HepG2 (cell line): ENCODE measurements at regions not wholly inside any gene's neighbourhood (a gene's known extent, or its start where the extent isn't known, plus 50 kb on each side); places are given as distances from the start of the nearest gene placed in this dataset.
A peak's percentile ranks its signal among the peaks of the same experiment; 100 is the strongest.
"Not testable (repeated sequence)": the region's sequence is repeated elsewhere in the genome, so short reads cannot be mapped to it uniquely, and the experiment has no call there.

Experiments
- ATAC-seq: fragments of 200-7000 bp; cut with Tn5 transposase; 3 replicates; pipeline ENCODE4 v1.9.1; 2020; ENCODE audit warnings: mild to moderate bottlenecking, moderate library complexity
- BruUV-seq: library from RNA; stranded (reverse); fragments of 400-500 nt; replicated peaks from 2 replicates; lab custom pipeline; 2021; lab: Mats Ljungman, UMichigan
- CTCF ChIA-PET: fragments of 300-600 bp; formaldehyde crosslinking; extraction: SDS; loops from one replicate; lab custom pipeline; 2021; ENCODE audit warnings: low total read pairs, inconsistent platforms, low intra/inter-chr PET ratio; lab: Yijun Ruan, JAX
- POLR2A ChIA-PET: fragments of 350-600 bp; sonication (Branson Sonifier 250); formaldehyde crosslinking; loops from one replicate; lab custom pipeline; 2020; ENCODE audit warnings: antibody characterized with exemption, inconsistent platforms; lab: Yijun Ruan, JAX
- DNase-seq: peaks from one replicate; pipeline ENCODE4 v3.0.0-alpha.2; 2015; ENCODE audit warnings: low spot score
- FAIRE-seq: peaks from 3 replicates; lab custom pipeline; 2011; peaks lifted over from hg19 to GRCh38; lab: Jason Lieb, UNC
- H2AFZ ChIP-seq: one replicate; pipeline ENCODE4 v1.6.1; 2011; ENCODE audit warnings: low read length, inconsistent platforms
- H3K27ac ChIP-seq: fragments of 300-600 bp; 3 replicates; pipeline ENCODE4 v1.8.0; 2011; ENCODE audit warnings: mixed run types, mild to moderate bottlenecking, mixed read lengths, low read length, inconsistent platforms; ENCODE audit not compliant: insufficient read depth; ENCODE audit errors: extremely low read length
- H3K27me3 ChIP-seq, 2 experiments: fragments of 200-600 bp in 1 of 2; 2 replicates in 1 of 2; 3 replicates in 1 of 2; pipeline versions ENCODE4 v1.6.0 to v1.8.0; 2011; ENCODE audit warnings: low read length in 2 of 2, mild to moderate bottlenecking in 2 of 2, moderate library complexity in 2 of 2, inconsistent platforms in 1 of 2; ENCODE audit not compliant: insufficient read depth in 2 of 2, control insufficient read depth in 1 of 2
- H3K36me3 ChIP-seq, 2 experiments: fragments of 200-600 bp in 1 of 2; replicated peaks in 1 of 2; 2 replicates in 1 of 2; 3 replicates in 1 of 2; pipeline versions ENCODE4 v1.5.1 to v1.8.0; 2011; ENCODE audit warnings: low read length in 2 of 2, inconsistent platforms in 1 of 2; ENCODE audit not compliant: insufficient read depth in 2 of 2, control insufficient read depth in 1 of 2
- H3K4me1 ChIP-seq: 2 replicates; pipeline ENCODE4 v1.5.1; 2012; ENCODE audit warnings: low read length, inconsistent platforms; ENCODE audit not compliant: insufficient read depth
- H3K4me2 ChIP-seq: 2 replicates; pipeline ENCODE4 v1.6.0; 2011; ENCODE audit warnings: low read depth, low read length, inconsistent platforms
- H3K4me3 ChIP-seq, 3 experiments: fragments of 200-600 bp in 1 of 3; sonication (generic), shearing (Covaris generic) in 1 of 3; replicated peaks in 1 of 3; 2 replicates each; pipeline ENCODE4 v1.5.1; 2011 to 2016; ENCODE audit warnings: low read length in 3 of 3, inconsistent platforms in 2 of 3, low read depth in 2 of 3, mild to moderate bottlenecking in 2 of 3, control low read depth in 1 of 3, mixed read lengths in 1 of 3; ENCODE audit not compliant: insufficient read depth in 1 of 3
- H3K79me2 ChIP-seq: one replicate; pipeline ENCODE4 v1.6.1; 2011; ENCODE audit warnings: low read length, inconsistent platforms; ENCODE audit not compliant: insufficient read depth
- H3K9ac ChIP-seq: 2 replicates; pipeline ENCODE4 v1.6.0; 2011; ENCODE audit warnings: mild to moderate bottlenecking, low read depth, low read length, inconsistent platforms; ENCODE audit not compliant: insufficient read depth
- H3K9me3 ChIP-seq: 2 replicates; pipeline ENCODE4 v1.5.1; 2012; ENCODE audit warnings: mild to moderate bottlenecking, low read length
- H4K20me1 ChIP-seq: 2 replicates; pipeline ENCODE4 v1.6.0; 2011; ENCODE audit warnings: inconsistent platforms, mild to moderate bottlenecking, low read length, moderate library complexity; ENCODE audit not compliant: insufficient read depth
- CEBPB ChIP-seq: IDR thresholded peaks from 2 replicates; pipeline ENCODE4 v1.6.1; 2011; ENCODE audit warnings: low read depth, low read length, improper control_type of control experiment, borderline replicate concordance
- FOSL2 ChIP-seq: sonication (generic); formaldehyde crosslinking; IDR thresholded peaks from 2 replicates; pipeline ENCODE4 v1.4.0; 2020; ENCODE audit warnings: missing genetic modification reagents
- GATAD2A ChIP-seq: IDR thresholded peaks from 2 replicates; pipeline ENCODE4 v1.6.1; 2016
- HNF4A ChIP-seq: sonication (generic); formaldehyde crosslinking; IDR thresholded peaks from 2 replicates; pipeline ENCODE4 v1.4.0; 2020; ENCODE audit warnings: missing genetic modification reagents
- NCOA2 ChIP-seq: sonication (generic); formaldehyde crosslinking; IDR thresholded peaks from 2 replicates; pipeline ENCODE4 v1.8.0; 2022; ENCODE audit warnings: inconsistent platforms
- RARA ChIP-seq: IDR thresholded peaks from 2 replicates; pipeline ENCODE4 v1.6.1; 2016; ENCODE audit warnings: missing genetic modification reagents, missing compliant biosample characterization
- SOX13 ChIP-seq, 3 experiments: fragments of 450-650 bp in 1 of 3; sonication (generic) in 1 of 3; formaldehyde crosslinking in 1 of 3; IDR thresholded peaks in 2 of 3; conservative IDR thresholded peaks in 1 of 3; 2 replicates each; pipeline versions ENCODE4 v1.5.0 to v1.6.1; 2016 to 2020; ENCODE audit warnings: antibody characterized with exemption in 1 of 3, mild to moderate bottlenecking in 1 of 3, missing compliant biosample characterization in 1 of 3, missing genetic modification reagents in 1 of 3, moderate library complexity in 1 of 3
- TARDBP ChIP-seq: sonication (generic); formaldehyde crosslinking; IDR thresholded peaks from 2 replicates; pipeline ENCODE4 v1.8.0; 2022; ENCODE audit warnings: mild to moderate bottlenecking, missing genetic modification reagents
- ZNF12 ChIP-seq: sonication (generic); formaldehyde crosslinking; IDR thresholded peaks from 2 replicates; pipeline ENCODE4 v1.5.0; 2020; ENCODE audit warnings: missing genetic modification reagents
- WGBS: methylation state at CpG from one replicate; pipeline ENCODE4 v1.1.6; 2017; ENCODE audit warnings: low lambda C conversion rate; 5-methylcytosine and 5-hydroxymethylcytosine counted together
- in situ Hi-C: cut with HindIII; loops from 2 replicates; pipeline ENCODE4 v1.10.0; 2017; ENCODE audit warnings: low pct_unique_long_range_greater_than_20kb; ENCODE audit not compliant: extremely low pct_ligation_motif_present
- intact Hi-C: fragments of 100-400 bp; cut with micrococcal nuclease; formaldehyde crosslinking; loops from one replicate; pipeline ENCODE4 v1.10.0; 2022; ENCODE audit not compliant: unreplicated experiment
- TF ChIP-seq, protein P1 (sequence below): IDR thresholded peaks from 2 replicates; pipeline ENCODE4 v1.4.0; 2020; ENCODE audit warnings: mild to moderate bottlenecking, missing genetic modification reagents
- TF ChIP-seq, protein P2 (sequence below): sonication (generic); formaldehyde crosslinking; IDR thresholded peaks from 2 replicates; pipeline ENCODE4 v1.4.0; 2020; ENCODE audit warnings: missing genetic modification reagents

DNA sequence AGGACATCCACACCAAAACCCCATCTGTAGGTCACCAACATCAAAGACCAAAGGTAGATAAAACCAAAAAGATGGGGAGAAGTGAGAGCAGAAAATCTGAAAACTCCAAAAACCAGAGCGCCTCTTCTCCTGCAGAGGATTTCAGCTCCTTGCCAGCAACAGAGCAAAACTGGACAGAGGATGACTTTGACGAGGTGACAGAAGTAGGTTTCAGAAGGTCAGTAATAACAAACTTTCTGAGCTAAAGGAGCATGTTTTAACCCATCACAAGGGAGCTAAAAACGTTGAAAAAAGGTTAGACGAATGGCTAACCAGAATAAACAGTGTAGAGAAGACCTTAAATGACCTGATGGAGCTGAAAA, 142.9 kb upstream of the FBXL7 start:
- H2AFZ ChIP-seq, in situ Hi-C loops, H3K4me2 ChIP-seq, H3K4me1 ChIP-seq, BruUV-seq, H3K4me3 ChIP-seq, H3K9me3 ChIP-seq, CTCF ChIA-PET, H3K9ac ChIP-seq, H3K36me3 ChIP-seq, H4K20me1 ChIP-seq, POLR2A ChIA-PET, DNase-seq, H3K27ac ChIP-seq, H3K27me3 ChIP-seq, intact Hi-C loops, FAIRE-seq, ATAC-seq, H3K79me2 ChIP-seq: not testable (repeated sequence)
- 13% methylated on average over 4 of the region's 4 CpGs for WGBS

DNA sequence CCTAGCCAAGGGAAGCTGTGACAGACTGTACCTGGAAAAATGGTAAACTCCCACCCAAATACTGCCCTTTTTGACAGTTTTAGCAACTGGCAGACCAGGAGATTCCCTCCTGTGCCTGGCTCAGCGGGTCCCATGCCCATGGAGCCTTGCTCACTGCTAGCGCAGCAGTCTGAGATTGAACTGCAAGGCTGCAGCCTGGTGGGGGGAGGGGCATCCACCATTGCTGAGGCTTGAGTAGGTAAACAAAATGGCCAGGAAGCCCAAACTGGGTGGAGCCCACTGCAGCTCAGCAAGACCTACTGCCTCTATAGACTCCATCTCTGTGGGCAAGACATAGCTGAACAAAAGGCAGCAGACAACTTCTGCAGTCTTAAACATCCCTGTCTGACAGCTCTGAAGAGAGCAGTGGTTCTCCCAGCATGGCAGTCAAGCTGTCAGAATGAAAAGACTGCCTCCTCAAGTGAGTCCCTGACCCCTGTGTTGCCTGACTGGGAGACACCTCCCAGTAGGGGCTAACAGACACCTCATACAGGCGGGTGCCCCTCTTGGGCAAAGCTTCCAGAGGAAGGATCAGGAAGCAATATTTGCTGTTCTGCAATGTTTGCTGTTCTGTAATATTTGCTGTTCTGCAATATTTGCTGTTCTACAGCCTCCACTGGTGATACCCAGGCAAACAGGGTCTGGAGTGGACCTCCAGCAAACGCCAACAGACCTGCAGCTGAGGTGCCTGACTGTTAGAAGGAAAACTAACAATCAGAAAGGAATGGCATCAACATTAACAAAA, 143.5 kb upstream of the FBXL7 start:
- H3K4me3 ChIP-seq; H2AFZ ChIP-seq; in situ Hi-C loops; H4K20me1 ChIP-seq; H3K4me2 ChIP-seq; BruUV-seq; intact Hi-C loops; H3K79me2 ChIP-seq; H3K9ac ChIP-seq; CTCF ChIA-PET; H3K4me1 ChIP-seq; FAIRE-seq; H3K36me3 ChIP-seq; H3K9me3 ChIP-seq; H3K27ac ChIP-seq; POLR2A ChIA-PET; H3K27me3 ChIP-seq; TF ChIP-seq SOX13 (IDR thresholded peaks at IDR 0.05): not testable (repeated sequence)
- DNase-seq (peak; percentile 7), ATAC-seq (peak; percentile 81)
- 0% methylated on average over 2 of the region's 4 CpGs for WGBS
- TF ChIP-seq, protein P1, sequence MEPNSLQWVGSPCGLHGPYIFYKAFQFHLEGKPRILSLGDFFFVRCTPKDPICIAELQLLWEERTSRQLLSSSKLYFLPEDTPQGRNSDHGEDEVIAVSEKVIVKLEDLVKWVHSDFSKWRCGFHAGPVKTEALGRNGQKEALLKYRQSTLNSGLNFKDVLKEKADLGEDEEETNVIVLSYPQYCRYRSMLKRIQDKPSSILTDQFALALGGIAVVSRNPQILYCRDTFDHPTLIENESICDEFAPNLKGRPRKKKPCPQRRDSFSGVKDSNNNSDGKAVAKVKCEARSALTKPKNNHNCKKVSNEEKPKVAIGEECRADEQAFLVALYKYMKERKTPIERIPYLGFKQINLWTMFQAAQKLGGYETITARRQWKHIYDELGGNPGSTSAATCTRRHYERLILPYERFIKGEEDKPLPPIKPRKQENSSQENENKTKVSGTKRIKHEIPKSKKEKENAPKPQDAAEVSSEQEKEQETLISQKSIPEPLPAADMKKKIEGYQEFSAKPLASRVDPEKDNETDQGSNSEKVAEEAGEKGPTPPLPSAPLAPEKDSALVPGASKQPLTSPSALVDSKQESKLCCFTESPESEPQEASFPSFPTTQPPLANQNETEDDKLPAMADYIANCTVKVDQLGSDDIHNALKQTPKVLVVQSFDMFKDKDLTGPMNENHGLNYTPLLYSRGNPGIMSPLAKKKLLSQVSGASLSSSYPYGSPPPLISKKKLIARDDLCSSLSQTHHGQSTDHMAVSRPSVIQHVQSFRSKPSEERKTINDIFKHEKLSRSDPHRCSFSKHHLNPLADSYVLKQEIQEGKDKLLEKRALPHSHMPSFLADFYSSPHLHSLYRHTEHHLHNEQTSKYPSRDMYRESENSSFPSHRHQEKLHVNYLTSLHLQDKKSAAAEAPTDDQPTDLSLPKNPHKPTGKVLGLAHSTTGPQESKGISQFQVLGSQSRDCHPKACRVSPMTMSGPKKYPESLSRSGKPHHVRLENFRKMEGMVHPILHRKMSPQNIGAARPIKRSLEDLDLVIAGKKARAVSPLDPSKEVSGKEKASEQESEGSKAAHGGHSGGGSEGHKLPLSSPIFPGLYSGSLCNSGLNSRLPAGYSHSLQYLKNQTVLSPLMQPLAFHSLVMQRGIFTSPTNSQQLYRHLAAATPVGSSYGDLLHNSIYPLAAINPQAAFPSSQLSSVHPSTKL (CRISPR knock-in tag), result 0 out of 2 replicates have a peak, but pooled peaks have one; percentile 28
- TF ChIP-seq GATAD2A (CRISPR knock-in tag), result peak; percentile 56
- TF ChIP-seq, protein P2, sequence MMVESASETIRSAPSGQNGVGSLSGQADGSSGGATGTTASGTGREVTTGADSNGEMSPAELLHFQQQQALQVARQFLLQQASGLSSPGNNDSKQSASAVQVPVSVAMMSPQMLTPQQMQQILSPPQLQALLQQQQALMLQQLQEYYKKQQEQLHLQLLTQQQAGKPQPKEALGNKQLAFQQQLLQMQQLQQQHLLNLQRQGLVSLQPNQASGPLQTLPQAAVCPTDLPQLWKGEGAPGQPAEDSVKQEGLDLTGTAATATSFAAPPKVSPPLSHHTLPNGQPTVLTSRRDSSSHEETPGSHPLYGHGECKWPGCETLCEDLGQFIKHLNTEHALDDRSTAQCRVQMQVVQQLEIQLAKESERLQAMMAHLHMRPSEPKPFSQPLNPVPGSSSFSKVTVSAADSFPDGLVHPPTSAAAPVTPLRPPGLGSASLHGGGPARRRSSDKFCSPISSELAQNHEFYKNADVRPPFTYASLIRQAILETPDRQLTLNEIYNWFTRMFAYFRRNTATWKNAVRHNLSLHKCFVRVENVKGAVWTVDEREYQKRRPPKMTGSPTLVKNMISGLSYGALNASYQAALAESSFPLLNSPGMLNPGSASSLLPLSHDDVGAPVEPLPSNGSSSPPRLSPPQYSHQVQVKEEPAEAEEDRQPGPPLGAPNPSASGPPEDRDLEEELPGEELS (CRISPR knock-in tag), result 0 out of 2 replicates have a peak, but pooled peaks have one; percentile 24
- peak; percentile 41; the same call in 1 of the 2 replicates for TF ChIP-seq RARA (CRISPR knock-in tag)
- 0 out of 4 replicates have a peak, but pooled peaks of 1 of the 2 experiments have one; percentile 13 for TF ChIP-seq SOX13 (CRISPR knock-in tag; conservative IDR thresholded peaks at IDR 0.05 in 1 of 2, IDR thresholded peaks at IDR 0.05 in 1 of 2)
- peak; percentile 18; the same call in 1 of the 2 replicates for TF ChIP-seq FOSL2 (CRISPR knock-in tag)
- TF ChIP-seq ZNF12, result peak; percentile 13; the same call in 1 of the 2 replicates
- TF ChIP-seq HNF4A (CRISPR knock-in tag), result 0 out of 2 replicates have a peak, but pooled peaks have one; percentile 28
- TF ChIP-seq CEBPB, result peak; percentile 38; the same call in 1 of the 2 replicates
- TF ChIP-seq TARDBP (CRISPR knock-in tag), result 0 out of 2 replicates have a peak, but pooled peaks have one; percentile 38
- peak; percentile 37; the same call in 1 of the 2 replicates for TF ChIP-seq NCOA2 (CRISPR knock-in tag)
